GM18909 (cell line): ENCODE measurements at regions not wholly inside any gene's neighbourhood (a gene's known extent, or its start where the extent isn't known, plus 50 kb on each side); places are given as distances from the start of the nearest gene placed in this dataset.

ENCODE experiments used
- ATAC-seq: cut with Tn5 transposase; IDR thresholded peaks from one replicate; pipeline ENCODE4 v1.9.1; 2021; ENCODE audit warnings: mild to moderate bottlenecking; ENCODE audit not compliant: unreplicated experiment, poor library complexity

GRCh38 chr14:38098074-38098836, 109.4 kb upstream of the SSTR1 start:
- no peak for ATAC-seq

- no peak for ATAC-seq
These were observed 106.0 kb upstream of the SSTR1 start for GRCh38 chr14:38101679-38102078.

- ATAC-seq = no peak
These were observed 104.0 kb upstream of the SSTR1 start for GRCh38 chr14:38103542-38104225.

- no peak for ATAC-seq
These were observed 102.5 kb upstream of the SSTR1 start for GRCh38 chr14:38105106-38105702.

GRCh38 chr14:38107216-38107631, 100.5 kb upstream of the SSTR1 start:
- peak; percentile 90 for ATAC-seq

- ATAC-seq = no peak
These were observed 99.0 kb upstream of the SSTR1 start for GRCh38 chr14:38108681-38109080.

- ATAC-seq = no peak
These were observed 97.4 kb upstream of the SSTR1 start for GRCh38 chr14:38110258-38110657.

GRCh38 chr14:38111046-38111445, 96.7 kb upstream of the SSTR1 start:
- no peak for ATAC-seq

GRCh38 chr14:38113546-38113945, 94.2 kb upstream of the SSTR1 start:
- ATAC-seq = no peak

- no peak for ATAC-seq
These were observed 90.8 kb upstream of the SSTR1 start for GRCh38 chr14:38116895-38117294.

GRCh38 chr14:38120109-38120508, 87.6 kb upstream of the SSTR1 start:
- ATAC-seq = no peak

- no peak for ATAC-seq
These were observed 86.2 kb upstream of the SSTR1 start for GRCh38 chr14:38121320-38122020.

- ATAC-seq = no peak
These were observed 85.5 kb upstream of the SSTR1 start for GRCh38 chr14:38122241-38122640.

GRCh38 chr14:38124506-38124905, 83.2 kb upstream of the SSTR1 start:
- no peak for ATAC-seq

GRCh38 chr14:38125481-38126037, 82.1 kb upstream of the SSTR1 start:
- no peak for ATAC-seq

- no peak for ATAC-seq
These were observed 80.3 kb upstream of the SSTR1 start for GRCh38 chr14:38127356-38127755.

- no peak for ATAC-seq
These were observed 79.9 kb upstream of the SSTR1 start for GRCh38 chr14:38127784-38128183.

- no peak for ATAC-seq
These were observed 79.1 kb upstream of the SSTR1 start for GRCh38 chr14:38128640-38129039.

- no peak for ATAC-seq
These were observed 78.5 kb upstream of the SSTR1 start for GRCh38 chr14:38129192-38129591.

GRCh38 chr14:38129705-38130104, 78.0 kb upstream of the SSTR1 start:
- no peak for ATAC-seq
